Hematopoietic multipotent progenitor cell treated with erythropoietin and hydrocortisone succinate and interleukin-3 and kit ligand, for 6 days (in vitro differentiated cells): ENCODE measurements at regions not wholly inside any gene's neighbourhood (a gene's known extent, or its start where the extent isn't known, plus 50 kb on each side); places are given as distances from the start of the nearest gene placed in this dataset.

ENCODE experiments used
- DNase-seq: peaks from one replicate; pipeline ENCODE4 v3.0.0-alpha.2; 2015

DNA sequence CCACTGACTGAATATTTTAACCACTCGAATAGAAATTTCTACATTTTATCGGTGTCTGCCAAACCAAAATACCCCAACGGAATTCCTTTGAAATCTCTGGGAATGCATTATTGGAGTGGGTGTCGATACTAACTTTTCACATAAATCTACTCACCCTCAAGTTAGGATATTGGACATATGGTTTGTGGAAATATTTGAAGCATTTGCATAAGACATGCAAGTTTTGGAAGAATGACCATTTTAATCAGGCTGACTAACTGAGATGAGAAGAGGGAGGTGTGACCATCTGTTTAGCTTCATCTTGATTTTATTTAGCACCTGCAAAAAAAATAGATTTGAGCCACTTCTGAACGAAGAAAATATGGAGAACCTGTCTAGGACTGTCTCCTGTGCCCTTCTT, 61.2 kb downstream of the KLF6 start:
- no peak for DNase-seq

DNA sequence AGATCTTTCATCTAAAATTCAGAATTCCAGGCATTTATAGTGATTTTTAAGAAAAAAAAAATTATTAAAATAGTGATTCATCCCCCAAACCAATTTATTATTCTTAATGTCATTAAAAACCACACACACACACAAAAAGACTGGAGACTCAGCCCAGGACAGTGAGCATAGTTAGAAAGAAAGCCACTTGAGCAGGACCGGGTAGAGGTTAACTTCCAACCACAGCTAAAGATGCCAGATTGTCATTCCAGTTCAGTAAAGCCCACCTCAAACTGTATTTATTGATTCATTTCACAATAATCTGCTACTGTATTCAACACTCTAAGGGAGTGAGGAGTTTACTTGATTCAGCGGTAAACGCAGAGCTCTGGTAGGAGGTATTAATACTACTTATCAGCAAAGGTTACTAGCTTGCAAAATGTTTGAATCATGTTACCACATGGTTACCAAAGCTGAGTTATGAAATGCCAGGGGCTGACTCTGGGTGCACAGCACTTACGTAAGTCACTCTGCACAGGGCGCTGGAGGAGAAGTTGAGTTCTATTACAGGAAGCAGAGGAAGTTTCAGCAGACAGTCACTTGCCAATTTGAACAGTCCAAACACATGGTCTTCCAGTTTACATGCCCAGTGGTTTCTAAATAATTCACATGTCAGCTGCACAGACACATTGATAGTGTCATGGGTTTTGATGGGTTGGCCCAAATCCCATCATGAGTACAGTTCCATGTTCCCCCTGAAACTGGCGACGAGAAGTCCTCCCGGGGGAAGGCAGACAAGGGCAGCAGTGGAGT, 64.6 kb downstream of the KLF6 start:
- DNase-seq, result peak; percentile 83

- DNase-seq, result no peak
Observed at GRCh38 chr10:3719024-3719843, 65.8 kb downstream of the KLF6 start.

GRCh38 chr10:3716093-3716492, 68.9 kb downstream of the KLF6 start:
- no peak for DNase-seq

- peak; percentile 17 for DNase-seq
Observed at GRCh38 chr10:3714967-3715366, 70.0 kb downstream of the KLF6 start.

DNA sequence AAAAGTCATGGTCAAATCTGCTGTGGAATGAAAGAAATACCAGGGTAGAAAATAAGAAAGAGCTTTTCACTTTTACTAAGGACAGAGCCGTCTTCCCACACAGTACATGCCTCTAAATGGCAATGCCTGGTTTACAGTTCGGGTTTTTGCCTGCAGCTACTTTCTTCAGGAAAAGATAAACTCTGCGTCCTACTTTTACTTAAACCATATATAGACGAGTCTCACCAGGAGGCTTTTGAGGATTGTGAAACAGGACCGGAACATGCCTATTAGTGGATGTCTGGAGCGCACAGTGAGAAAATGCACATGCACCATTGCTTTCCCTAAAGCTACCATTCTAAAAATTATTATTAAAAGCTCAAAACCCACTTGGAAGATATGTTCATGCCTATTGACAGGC, 70.5 kb downstream of the KLF6 start:
- DNase-seq, result no peak

DNA sequence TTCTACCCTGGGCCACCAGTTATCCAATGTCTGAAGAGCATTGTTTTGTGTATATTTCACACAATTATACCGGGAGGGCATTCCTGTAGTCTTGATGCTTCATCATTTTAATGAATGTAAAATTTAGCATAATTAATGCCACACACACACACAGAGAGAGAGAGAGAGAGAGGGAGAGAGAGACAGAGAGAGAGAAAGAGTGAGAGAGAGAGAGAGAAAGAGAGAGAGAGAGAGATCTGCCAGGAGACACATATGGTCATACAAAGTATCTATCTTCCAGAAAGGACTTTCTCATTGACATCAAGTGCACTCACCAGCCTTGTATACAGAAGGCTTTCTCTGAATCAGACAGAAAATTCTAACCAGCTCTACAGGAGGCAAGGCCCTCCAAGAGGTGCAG, 72.3 kb downstream of the KLF6 start:
- DNase-seq, result no peak

DNA sequence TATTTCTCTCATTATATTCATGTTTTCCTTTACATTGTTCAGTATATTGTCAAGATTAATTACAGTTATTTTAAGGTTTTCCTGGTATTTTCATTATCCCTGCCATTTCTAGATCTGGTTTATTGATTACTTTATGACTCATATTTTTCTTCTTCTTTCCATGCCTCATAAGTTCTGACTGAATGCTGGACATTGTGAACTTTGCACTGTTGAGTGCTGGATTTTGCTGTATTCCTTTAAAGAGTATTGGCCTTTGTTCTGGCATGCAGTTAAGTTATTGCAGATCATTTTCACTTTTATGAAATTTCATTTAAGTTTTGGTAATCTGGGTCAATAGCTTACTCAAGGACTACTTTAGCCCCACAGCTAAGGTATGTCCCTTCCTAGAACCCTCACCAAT, 73.1 kb downstream of the KLF6 start:
- no peak for DNase-seq

DNA sequence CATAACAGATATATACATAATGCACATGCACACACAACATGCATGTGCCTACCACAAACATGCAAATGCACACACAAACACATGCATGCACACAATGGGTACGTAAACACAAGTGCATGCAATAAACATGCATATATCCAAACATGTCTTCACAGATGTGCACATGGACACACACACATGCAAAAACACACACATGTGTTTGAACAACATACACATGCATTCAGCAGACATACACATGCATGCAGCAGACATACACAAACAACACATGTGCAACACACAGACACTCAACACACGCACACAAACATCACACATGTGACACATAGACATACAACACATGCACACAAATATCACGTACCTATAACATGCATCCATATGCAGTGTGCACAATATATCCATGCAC, 74.2 kb downstream of the KLF6 start:
- no peak for DNase-seq

DNA sequence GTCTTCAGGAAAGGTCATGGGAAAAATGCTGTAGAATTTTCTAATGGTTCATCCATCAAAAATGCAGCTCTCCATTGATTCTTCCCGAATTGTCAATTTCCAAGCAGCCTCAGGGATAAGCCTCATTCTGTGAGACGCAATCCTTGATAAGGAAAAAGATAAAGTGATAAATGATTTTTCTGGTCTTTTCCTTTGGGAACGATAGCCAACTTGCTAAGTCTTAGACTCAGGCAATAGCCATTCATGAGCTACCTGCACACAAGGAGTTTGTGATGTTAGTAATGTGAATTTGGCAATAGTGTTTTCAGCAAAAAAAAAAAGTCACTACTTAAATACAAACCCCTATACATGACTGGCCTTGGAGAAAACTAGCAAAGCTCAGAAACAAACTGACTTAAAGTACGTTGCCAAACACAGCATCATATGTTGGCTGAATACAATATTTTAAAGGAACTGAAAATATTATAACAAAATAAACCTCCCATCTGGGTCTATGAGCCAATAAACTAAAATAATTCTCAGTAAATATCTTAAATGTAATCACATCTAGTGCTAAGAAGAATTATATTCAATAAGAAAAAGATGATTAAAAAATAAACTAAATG, 75.5 kb downstream of the KLF6 start:
- no peak for DNase-seq

DNA sequence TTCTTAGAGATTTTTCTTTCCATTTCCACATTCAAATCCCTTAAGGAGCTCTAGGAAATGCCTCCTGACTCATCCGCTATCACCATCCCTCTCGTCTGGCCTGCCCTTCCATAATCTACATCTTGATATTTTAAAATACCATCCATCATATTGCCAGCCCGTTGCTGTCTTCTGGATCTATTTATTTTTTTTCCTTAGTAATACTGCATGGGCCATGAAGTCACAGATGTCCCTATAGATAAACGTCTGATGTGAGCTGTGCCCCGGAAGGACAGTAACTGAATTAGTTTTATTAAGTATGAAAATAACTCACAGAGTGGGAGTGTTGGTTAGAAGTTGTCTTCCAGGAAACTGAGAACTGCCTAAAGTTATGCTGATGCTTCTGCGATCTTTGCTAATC, 76.2 kb downstream of the KLF6 start:
- DNase-seq, result no peak

DNA sequence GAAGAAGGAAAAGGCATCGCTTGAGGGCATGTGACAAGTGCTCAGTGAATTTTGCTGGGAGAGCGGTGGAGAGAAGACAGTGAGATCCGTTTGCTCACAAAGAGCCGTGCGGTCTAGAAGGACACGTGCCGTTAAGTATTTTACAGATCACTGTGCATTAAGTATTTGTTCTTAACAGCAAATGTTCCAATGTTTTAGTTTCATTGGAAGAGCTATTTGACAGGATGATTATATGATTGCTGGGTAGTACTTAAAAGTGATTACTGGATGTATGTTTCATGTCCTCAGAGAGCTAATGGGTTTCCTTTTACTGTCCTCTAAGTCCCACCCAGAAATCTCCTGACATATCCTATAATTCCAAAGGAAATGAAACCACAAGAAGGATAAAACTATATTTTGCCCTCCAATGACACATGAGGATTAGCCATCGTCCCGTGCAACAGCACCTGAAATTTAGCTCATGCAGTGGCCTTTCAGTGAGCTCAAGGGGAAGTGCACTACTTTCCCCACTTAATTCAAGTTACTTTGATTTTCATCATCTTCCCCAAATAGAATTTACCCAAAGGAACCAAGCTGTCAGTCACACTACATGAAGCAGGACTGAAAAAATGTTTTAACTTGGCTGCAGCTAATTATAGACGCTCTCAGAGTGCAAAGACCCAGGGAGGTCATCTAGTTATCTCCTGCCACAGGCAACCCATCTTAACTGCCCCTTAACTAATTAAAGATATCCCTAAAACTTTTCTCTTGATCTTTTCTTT, 80.3 kb downstream of the KLF6 start:
- no peak for DNase-seq

GRCh38 chr10:3702569-3702968, 82.4 kb downstream of the KLF6 start:
- DNase-seq, result no peak

DNA sequence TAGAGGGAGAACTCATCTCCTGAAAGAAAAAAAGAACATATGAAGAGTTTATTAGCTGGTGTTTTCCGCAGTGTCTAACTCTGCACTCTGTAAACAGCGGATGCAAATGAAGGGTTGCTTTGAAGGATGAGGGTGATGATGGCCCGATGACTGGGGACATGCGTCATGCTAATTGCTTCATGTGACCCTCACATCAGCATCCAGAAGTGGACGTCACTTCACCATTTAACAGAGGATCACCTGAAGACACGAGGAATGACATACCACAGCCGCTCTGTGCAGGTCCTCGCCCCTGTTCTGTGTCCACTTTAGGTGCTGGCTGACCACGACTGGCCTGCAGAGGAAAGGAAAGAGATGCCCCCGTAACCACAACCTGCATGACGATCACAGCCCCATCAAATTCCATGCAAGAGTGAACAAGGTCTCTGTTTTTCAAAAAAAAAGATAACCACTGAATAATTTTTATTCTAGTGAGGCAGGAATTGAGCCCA, 82.9 kb downstream of the KLF6 start:
- DNase-seq, result no peak

DNA sequence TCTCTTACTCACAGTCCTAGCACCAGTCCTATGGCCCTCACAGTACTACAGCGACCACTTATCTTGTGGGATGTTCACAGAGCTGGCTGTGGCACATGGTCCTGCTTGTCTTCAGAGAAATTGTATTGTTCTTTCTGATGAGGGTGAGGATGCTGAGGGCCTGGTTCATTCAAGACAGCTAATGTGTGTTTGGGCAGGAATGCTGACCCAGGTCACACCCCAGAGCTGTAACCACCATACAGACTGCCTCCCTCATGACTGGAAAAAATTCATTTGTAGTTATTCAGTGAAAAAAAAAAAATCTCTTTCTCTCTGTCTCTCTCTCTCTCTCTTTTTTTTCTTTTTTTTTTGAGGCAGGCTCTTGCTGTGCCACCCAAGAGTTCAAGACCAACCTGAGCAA, 83.5 kb downstream of the KLF6 start:
- no peak for DNase-seq

DNA sequence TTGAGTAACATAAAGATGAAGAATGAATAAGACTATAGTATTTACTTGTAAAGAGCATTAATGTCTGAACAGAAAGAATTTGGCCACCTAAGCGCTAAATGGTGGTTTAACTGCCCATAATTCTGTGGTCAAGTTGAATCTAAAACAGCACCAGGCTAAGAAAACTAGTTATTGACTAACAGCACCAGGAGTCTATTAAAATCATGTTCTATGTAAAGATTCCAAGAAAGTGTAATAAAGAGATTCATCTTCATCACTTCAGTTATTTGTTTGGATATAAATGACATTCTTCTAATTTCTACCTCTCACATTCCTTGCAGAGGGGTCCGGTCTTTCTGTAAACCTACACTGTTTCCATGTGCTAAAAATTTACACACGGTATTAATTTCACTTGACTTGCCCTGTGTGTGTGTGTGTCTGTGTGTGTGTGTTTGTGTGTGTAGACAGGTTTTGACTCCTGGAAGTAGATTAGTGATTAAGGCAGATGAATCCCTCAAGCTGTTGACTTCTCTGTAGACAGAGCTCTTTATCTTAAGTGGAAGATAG, 84.4 kb downstream of the KLF6 start:
- DNase-seq, result no peak

DNA sequence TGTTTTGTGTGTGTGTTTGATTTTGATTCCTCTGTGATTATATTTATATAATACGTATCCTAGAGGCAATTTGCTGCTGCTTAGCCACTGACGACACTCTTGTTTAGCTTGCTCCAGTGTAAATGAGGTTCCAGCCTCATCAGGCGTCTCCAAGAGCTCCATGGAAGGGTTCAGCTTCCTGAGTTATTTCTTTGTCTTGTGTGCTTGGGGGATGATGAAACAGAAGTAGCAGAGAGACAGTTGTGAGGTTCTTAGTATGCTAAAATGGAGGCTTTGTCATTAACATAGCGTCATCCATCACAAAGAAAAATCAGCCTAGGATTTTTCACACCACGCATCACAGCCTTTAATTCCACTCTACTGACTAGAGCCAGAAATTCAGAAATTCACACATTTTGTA, 85.1 kb downstream of the KLF6 start:
- no peak for DNase-seq

DNA sequence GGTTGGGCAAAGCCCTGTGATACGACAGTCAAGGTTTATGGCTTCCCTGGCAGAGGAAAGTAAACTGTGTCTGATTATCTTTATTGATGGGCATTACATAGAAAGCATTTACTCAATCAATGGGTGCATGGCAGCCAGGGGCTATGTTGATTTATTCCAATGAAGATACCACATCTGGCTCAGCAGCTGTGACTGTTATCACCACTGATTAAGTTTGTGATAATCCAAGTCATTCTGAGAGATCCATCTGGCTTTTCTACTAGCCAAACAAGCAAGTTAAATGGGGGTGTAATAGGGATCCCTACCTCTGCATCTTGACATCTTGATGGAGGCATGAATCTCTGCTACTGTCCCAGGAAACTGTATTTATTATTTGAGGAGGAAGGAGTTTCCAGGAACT, 86.7 kb downstream of the KLF6 start:
- no peak for DNase-seq

- no peak for DNase-seq
Observed at GRCh38 chr10:3693698-3694080, 91.3 kb downstream of the KLF6 start.

- no peak for DNase-seq
Observed at GRCh38 chr10:3693022-3693697, 91.8 kb downstream of the KLF6 start.

DNA sequence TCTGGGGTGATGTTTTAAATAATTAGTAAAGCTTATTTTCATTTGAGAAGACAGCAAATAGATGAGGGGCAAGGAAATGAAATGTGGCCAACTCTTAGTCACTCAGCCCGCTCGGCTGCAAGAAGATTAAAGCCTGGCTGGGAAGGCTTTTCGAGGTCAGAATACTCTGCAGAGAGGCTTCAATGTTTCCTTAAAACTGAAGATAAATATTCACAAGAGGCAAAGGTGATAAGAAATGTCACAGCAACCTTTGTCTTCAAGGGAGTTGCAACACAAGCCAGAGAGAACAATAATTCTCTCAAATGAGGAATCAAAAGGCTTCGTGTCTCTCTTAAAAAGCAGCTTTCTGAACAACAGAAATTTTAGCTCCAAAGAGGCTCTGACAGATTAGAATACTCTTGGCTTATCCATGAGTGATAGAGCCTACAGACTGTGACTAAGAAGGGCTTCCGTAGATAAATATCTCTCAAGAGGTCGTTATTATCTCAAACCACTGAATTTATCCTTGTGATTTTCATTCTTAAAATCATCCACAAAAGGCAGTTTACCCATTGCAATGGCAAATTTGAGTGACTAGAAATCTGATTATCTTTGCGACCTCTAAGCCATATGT, 92.5 kb downstream of the KLF6 start:
- peak; percentile 21 for DNase-seq

- no peak for DNase-seq
Observed at GRCh38 chr10:3691482-3691881, 93.5 kb downstream of the KLF6 start.
